ENCODE measurements at regions not wholly inside any gene's neighbourhood (a gene's known extent, or its start where the extent isn't known, plus 50 kb on each side); places are given as distances from the start of the nearest gene placed in this dataset.

DNA sequence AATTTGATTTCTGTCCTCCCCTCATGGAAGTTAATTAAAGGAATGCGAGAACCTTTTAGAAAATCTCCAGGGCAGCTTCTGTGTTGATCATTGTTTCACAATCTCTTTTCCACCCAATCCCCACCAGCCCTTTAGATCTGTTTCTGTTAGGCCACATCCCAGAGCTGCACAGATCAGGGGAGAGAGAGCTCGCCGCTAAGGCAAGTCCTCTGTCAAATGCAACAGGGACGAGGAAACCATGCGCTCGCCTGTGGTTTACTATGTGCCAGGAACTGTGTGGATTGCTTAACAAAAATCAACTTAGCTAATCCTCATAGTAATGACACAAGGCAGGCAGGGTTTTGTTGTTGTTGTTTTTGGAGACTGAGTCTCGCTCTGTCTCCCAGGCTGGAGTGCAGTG lies 115.4 kb downstream of the SALL1 start (continued):
- TF ChIP-seq SAP30 (IDR thresholded peaks at IDR 0.05; ENCODE audit: insufficient read depth, insufficient replicate concordance, low read length) (no peak), RXRA (IDR thresholded peaks at IDR 0.05; ENCODE audit: insufficient read depth, low read depth, low read length) (no peak)
